ENCODE measurements at regions not wholly inside any gene's neighbourhood (a gene's known extent, or its start where the extent isn't known, plus 50 kb on each side); places are given as distances from the start of the nearest gene placed in this dataset.
"Not testable (repeated sequence)": the region's sequence is repeated elsewhere in the genome, so short reads cannot be mapped to it uniquely, and the experiment has no call there.

GRCh38 chr14:106766551-106767277, 1240.3 kb downstream of the TMEM121 start:
- Mint-ChIP-seq H3K27me3 (peaks cover 12% of the 10 kb centered on the region), H3K4me1 (peaks cover 26% of the 10 kb centered on the region), H3K27ac (peak overlapping the region; percentile 32)
- TF ChIP-seq, protein P1, sequence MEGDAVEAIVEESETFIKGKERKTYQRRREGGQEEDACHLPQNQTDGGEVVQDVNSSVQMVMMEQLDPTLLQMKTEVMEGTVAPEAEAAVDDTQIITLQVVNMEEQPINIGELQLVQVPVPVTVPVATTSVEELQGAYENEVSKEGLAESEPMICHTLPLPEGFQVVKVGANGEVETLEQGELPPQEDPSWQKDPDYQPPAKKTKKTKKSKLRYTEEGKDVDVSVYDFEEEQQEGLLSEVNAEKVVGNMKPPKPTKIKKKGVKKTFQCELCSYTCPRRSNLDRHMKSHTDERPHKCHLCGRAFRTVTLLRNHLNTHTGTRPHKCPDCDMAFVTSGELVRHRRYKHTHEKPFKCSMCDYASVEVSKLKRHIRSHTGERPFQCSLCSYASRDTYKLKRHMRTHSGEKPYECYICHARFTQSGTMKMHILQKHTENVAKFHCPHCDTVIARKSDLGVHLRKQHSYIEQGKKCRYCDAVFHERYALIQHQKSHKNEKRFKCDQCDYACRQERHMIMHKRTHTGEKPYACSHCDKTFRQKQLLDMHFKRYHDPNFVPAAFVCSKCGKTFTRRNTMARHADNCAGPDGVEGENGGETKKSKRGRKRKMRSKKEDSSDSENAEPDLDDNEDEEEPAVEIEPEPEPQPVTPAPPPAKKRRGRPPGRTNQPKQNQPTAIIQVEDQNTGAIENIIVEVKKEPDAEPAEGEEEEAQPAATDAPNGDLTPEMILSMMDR (IDR thresholded peaks at IDR 0.05): peak; percentile 19
- Histone ChIP-seq H3K4me2 (replicated peaks; ENCODE audit: low read depth, low read length, poor library complexity, severe bottlenecking) (peak overlapping the region; percentile 12), H3K4me1 (ENCODE audit: control insufficient read depth in 2 of 2, insufficient read depth in 2 of 2, low read length in 2 of 2) (peaks cover 23 to 28% of the 10 kb centered on the region in 2 donors)
- ATAC-seq (ENCODE audit: low read depth); H2AFZ ChIP-seq (ENCODE audit: insufficient read depth, low read depth, low read length, poor library complexity, severe bottlenecking); H4K20me1 ChIP-seq (ENCODE audit: control insufficient read depth, insufficient read depth, low read length, poor library complexity, severe bottlenecking); H3K9me3 Mint-ChIP-seq (ENCODE audit: insufficient read depth); H3K4me3 ChIP-seq (ENCODE audit: control extremely low read depth in 1 of 5, extremely low read depth in 1 of 5, insufficient read depth in 1 of 5, low read depth in 2 of 5, low read length in 4 of 5); H3K4me3 Mint-ChIP-seq; H3K36me3 ChIP-seq (replicated peaks in 1 of 2; ENCODE audit: control extremely low read depth in 1 of 2, control insufficient read depth in 1 of 2, extremely low read depth in 1 of 2, insufficient read depth in 2 of 2, low read length in 1 of 2); H3K27me3 ChIP-seq (replicated peaks in 1 of 4; ENCODE audit: control extremely low read depth in 1 of 4, control insufficient read depth in 3 of 4, insufficient read depth in 4 of 4, low read length in 3 of 4); H3K9me3 ChIP-seq (ENCODE audit: control extremely low read depth in 1 of 3, control insufficient read depth in 2 of 3, insufficient read depth in 1 of 3, low read length in 2 of 3); H3K9ac ChIP-seq (ENCODE audit: low read length); H3K27ac ChIP-seq (ENCODE audit: low read length in 2 of 2); POLR2A ChIA-PET; H3K79me2 ChIP-seq (ENCODE audit: control insufficient read depth, insufficient read depth, low read length): not testable (repeated sequence)
- intact Hi-C loops (cut with micrococcal nuclease): loop anchor here (5.0 kb wide), 1 partner anchor 54 kb away; no protein-coding TSS in a partner anchor
- CTCF ChIA-PET: interaction anchor here (0.8 to 3.1 kb wide), 6 partner anchors 56 to 105 kb away, joined by 3 to 19 read pairs (median 4); no protein-coding TSS in a partner anchor
- DNase-seq: peak; percentile 81
- WGBS (ENCODE audit: insufficient coverage): no CpG with 5 or more reads among the region's 5 CpGs

DNA sequence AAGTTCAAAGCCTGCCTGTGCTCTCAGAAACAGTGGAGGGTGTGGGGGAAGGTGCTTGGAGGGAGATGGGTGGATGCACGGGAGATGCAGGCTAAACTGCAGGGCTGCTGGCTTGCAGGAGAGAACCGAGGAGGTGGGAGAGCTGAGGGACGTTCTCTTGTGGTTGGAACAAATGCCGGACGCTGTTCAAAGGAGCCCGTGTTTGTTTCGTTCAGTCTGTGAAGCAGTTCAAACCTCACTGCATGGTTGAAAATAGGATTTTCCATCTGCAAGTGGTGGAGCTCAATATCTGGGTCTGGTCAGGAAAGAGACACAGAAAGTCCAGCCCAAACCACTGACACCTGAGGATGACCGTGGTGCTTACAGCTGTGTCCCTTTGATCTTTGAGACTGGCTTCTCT, 1241.8 kb downstream of the TMEM121 start:
- DNase-seq; H3K9me3 Mint-ChIP-seq (ENCODE audit: insufficient read depth); H3K79me2 ChIP-seq (ENCODE audit: control insufficient read depth, insufficient read depth, low read length); H3K27ac Mint-ChIP-seq; H3K4me2 ChIP-seq (replicated peaks; ENCODE audit: low read depth, low read length, poor library complexity, severe bottlenecking); H3K27ac ChIP-seq (ENCODE audit: low read length in 2 of 2); H3K27me3 ChIP-seq (replicated peaks in 1 of 4; ENCODE audit: control extremely low read depth in 1 of 4, control insufficient read depth in 3 of 4, insufficient read depth in 4 of 4, low read length in 3 of 4); H3K4me3 ChIP-seq (ENCODE audit: control extremely low read depth in 1 of 5, extremely low read depth in 1 of 5, insufficient read depth in 1 of 5, low read depth in 2 of 5, low read length in 4 of 5); POLR2A ChIA-PET; H3K36me3 ChIP-seq (replicated peaks in 1 of 2; ENCODE audit: control extremely low read depth in 1 of 2, control insufficient read depth in 1 of 2, extremely low read depth in 1 of 2, insufficient read depth in 2 of 2, low read length in 1 of 2); H3K9me3 ChIP-seq (ENCODE audit: control extremely low read depth in 1 of 3, control insufficient read depth in 2 of 3, insufficient read depth in 1 of 3, low read length in 2 of 3); ATAC-seq (ENCODE audit: low read depth); H4K20me1 ChIP-seq (ENCODE audit: control insufficient read depth, insufficient read depth, low read length, poor library complexity, severe bottlenecking); CTCF ChIA-PET; H3K9ac ChIP-seq (ENCODE audit: low read length); H2AFZ ChIP-seq (ENCODE audit: insufficient read depth, low read depth, low read length, poor library complexity, severe bottlenecking): not testable (repeated sequence)
- 1% methylated on average over 6 of the region's 8 CpGs for WGBS (ENCODE audit: insufficient coverage)
- Mint-ChIP-seq H3K4me1 (peaks cover 26% of the 10 kb centered on the region), H3K4me3 (peak overlapping the region; percentile 44), H3K27me3 (peaks cover 12% of the 10 kb centered on the region)
- intact Hi-C loops (cut with micrococcal nuclease): loop anchor here (5.0 kb wide), 1 partner anchor 56 kb away; no protein-coding TSS in a partner anchor
- H3K4me1 ChIP-seq (ENCODE audit: control insufficient read depth in 2 of 2, insufficient read depth in 2 of 2, low read length in 2 of 2): peaks cover 18 to 23% of the 10 kb centered on the region in 2 donors

- H3K4me3 Mint-ChIP-seq; H3K4me3 ChIP-seq (ENCODE audit: control extremely low read depth in 1 of 5, extremely low read depth in 1 of 5, insufficient read depth in 1 of 5, low read depth in 2 of 5, low read length in 4 of 5); H3K27me3 ChIP-seq (replicated peaks in 1 of 4; ENCODE audit: control extremely low read depth in 1 of 4, control insufficient read depth in 3 of 4, insufficient read depth in 4 of 4, low read length in 3 of 4); H3K36me3 ChIP-seq (replicated peaks in 1 of 2; ENCODE audit: control extremely low read depth in 1 of 2, control insufficient read depth in 1 of 2, extremely low read depth in 1 of 2, insufficient read depth in 2 of 2, low read length in 1 of 2); H2AFZ ChIP-seq (ENCODE audit: insufficient read depth, low read depth, low read length, poor library complexity, severe bottlenecking); H4K20me1 ChIP-seq (ENCODE audit: control insufficient read depth, insufficient read depth, low read length, poor library complexity, severe bottlenecking); H3K4me2 ChIP-seq (replicated peaks; ENCODE audit: low read depth, low read length, poor library complexity, severe bottlenecking); H3K27ac Mint-ChIP-seq; H3K9ac ChIP-seq (ENCODE audit: low read length); H3K27ac ChIP-seq (ENCODE audit: low read length in 2 of 2); H3K79me2 ChIP-seq (ENCODE audit: control insufficient read depth, insufficient read depth, low read length); CTCF ChIA-PET; POLR2A ChIA-PET; DNase-seq; ATAC-seq (ENCODE audit: low read depth); H3K9me3 Mint-ChIP-seq (ENCODE audit: insufficient read depth); H3K9me3 ChIP-seq (ENCODE audit: control extremely low read depth in 1 of 3, control insufficient read depth in 2 of 3, insufficient read depth in 1 of 3, low read length in 2 of 3): not testable (repeated sequence)
- WGBS (ENCODE audit: insufficient coverage): no CpG with 5 or more reads among the region's 8 CpGs
- peaks cover 17 to 21% of the 10 kb centered on the region in 2 donors for H3K4me1 ChIP-seq (ENCODE audit: control insufficient read depth in 2 of 2, insufficient read depth in 2 of 2, low read length in 2 of 2)
- intact Hi-C loops (cut with micrococcal nuclease): loop anchor here (5.0 kb wide), 1 partner anchor 57 kb away; no protein-coding TSS in a partner anchor
- H3K4me1 Mint-ChIP-seq: peaks cover 24% of the 10 kb centered on the region
- peaks cover 12% of the 10 kb centered on the region for H3K27me3 Mint-ChIP-seq
These were observed 1242.8 kb downstream of the TMEM121 start for GRCh38 chr14:106768972-106769700.
